Activated T-helper 1 cell treated with anti-CD3 and anti-CD28 coated beads, Interleukin-12 subunit alpha, Interleukin-12 subunit beta, Interleukin-2, Interleukin-4 antibody, amounts not matched to agents 30 ng/mL and 10 ng/mL and 1 ng/mL, durations not matched to agents 14 hours and 24 hours and 36 hours (primary cell): ENCODE measurements at regions not wholly inside any gene's neighbourhood (a gene's known extent, or its start where the extent isn't known, plus 50 kb on each side); places are given as distances from the start of the nearest gene placed in this dataset.
"Not testable (repeated sequence)": the region's sequence is repeated elsewhere in the genome, so short reads cannot be mapped to it uniquely, and the experiment has no call there.

Experiments used
- DNase-seq: peaks from one replicate; pipeline ENCODE4 v3.0.0; 2021; ENCODE audit warnings: low spot score
- H3K27ac Mint-ChIP-seq: one replicate; pipeline ENCODE4 v1.8.0; 2021; ENCODE audit warnings: mild to moderate bottlenecking, mixed read lengths
- H3K27me3 Mint-ChIP-seq: one replicate; pipeline ENCODE4 v1.8.0; 2022; ENCODE audit warnings: mild to moderate bottlenecking, moderate library complexity, mixed read lengths; ENCODE audit not compliant: insufficient read depth
- H3K36me3 Mint-ChIP-seq: one replicate; pipeline ENCODE4 v1.8.0; 2021; ENCODE audit warnings: low read depth, mixed read lengths
- H3K4me1 Mint-ChIP-seq: one replicate; pipeline ENCODE4 v1.8.0; 2021; ENCODE audit warnings: low read depth, mixed read lengths
- H3K4me3 Mint-ChIP-seq: one replicate; pipeline ENCODE4 v1.8.0; 2021; ENCODE audit warnings: mild to moderate bottlenecking, moderate library complexity, mixed read lengths
- H3K9me3 Mint-ChIP-seq: one replicate; pipeline ENCODE4 v1.8.0; 2021; ENCODE audit warnings: mixed read lengths
- intact Hi-C: fragments of 100-400 bp; cut with micrococcal nuclease; formaldehyde crosslinking; loops from one replicate; pipeline ENCODE4 v1.15.1; 2024

DNA sequence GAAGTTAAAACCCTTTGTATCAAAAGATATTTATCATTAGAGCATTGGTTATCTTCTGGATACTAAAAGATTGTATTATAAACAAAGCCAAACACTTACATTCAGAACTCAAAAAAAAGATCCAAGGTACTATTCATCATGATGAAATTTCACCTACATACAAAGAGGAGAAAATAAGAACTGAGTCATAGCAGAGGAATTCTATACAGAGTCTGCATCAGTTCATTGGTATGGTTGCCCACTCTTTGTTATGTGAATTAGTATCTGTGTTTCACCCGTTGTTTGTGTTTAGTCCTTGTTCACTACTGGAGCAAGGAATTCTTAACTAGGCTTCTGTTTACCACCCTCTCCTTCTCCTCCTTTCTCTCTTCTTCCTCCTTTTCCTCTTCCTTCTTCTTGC, 157.9 kb downstream of the LNPK start:
- H3K4me1 Mint-ChIP-seq: no peaks in the 10 kb centered on the region
- H3K9me3 Mint-ChIP-seq: no peaks in the 10 kb centered on the region
- DNase-seq: no peak
- intact Hi-C loops: no loop called here
- H3K36me3 Mint-ChIP-seq: no peaks in the 10 kb centered on the region
- no peak overlapping the region for H3K4me3 Mint-ChIP-seq
- no peaks in the 10 kb centered on the region for H3K27me3 Mint-ChIP-seq
- H3K27ac Mint-ChIP-seq: no peak overlapping the region

GRCh38 chr2:175843625-175844024, 158.4 kb downstream of the LNPK start:
- no peaks in the 10 kb centered on the region for H3K4me1 Mint-ChIP-seq
- intact Hi-C loops: no loop called here
- no peaks in the 10 kb centered on the region for H3K9me3 Mint-ChIP-seq
- H3K27ac Mint-ChIP-seq: no peak overlapping the region
- H3K27me3 Mint-ChIP-seq: no peaks in the 10 kb centered on the region
- H3K4me3 Mint-ChIP-seq: no peak overlapping the region
- H3K36me3 Mint-ChIP-seq: no peaks in the 10 kb centered on the region
- DNase-seq: no peak

DNA sequence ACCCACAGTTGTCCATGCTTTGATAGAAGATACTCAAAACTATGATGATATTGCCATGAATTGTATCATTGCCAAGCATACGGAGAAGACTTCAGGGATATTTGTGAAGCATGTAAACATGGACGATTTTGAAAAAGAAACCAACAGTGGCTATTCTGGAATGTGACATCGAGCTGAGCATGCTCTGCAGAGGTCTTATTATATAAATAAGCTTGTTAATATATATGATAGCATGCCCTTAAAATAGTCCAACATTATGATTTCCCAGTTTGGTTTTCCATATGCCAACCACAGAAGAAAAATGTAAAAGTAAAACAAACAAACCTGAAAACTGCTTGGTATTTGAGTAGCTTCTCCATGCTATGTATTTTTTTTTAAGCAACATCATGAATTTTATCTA, 159.1 kb downstream of the LNPK start:
- Mint-ChIP-seq H3K4me1 (no peaks in the 10 kb centered on the region), H3K4me3 (no peak overlapping the region), H3K27ac (no peak overlapping the region), H3K27me3 (no peaks in the 10 kb centered on the region), H3K36me3 (no peaks in the 10 kb centered on the region), H3K9me3 (no peaks in the 10 kb centered on the region)
- no peak for DNase-seq
- intact Hi-C loops: no loop called here

- not testable (repeated sequence) for DNase-seq
Measured at GRCh38 chr2:175840765-175841164, 161.3 kb downstream of the LNPK start.

DNA sequence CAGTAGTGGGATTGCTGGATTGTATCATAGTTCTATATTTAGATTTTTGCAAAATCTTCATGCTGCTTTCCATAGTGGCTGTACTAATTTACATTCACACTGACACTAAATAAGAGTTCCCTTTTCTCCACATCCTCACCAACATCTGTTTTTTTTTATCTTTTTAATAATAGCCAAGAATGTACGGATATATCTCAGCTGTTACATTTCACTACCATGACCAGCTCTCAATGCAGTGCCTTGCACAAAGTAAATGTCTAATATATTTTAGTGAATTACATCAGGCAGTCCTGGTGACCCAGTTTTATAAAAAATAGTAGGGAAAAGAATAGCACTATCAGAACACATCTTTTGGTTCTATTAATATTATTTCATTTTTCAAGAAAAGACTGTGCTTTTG, 161.8 kb downstream of the LNPK start:
- H3K27ac Mint-ChIP-seq: no peak overlapping the region

More at GRCh38 chr2:175840765-175841164, 161.3 kb downstream of the LNPK start:
- H3K27ac Mint-ChIP-seq, intact Hi-C loops, H3K4me3 Mint-ChIP-seq, H3K4me1 Mint-ChIP-seq, H3K9me3 Mint-ChIP-seq, H3K27me3 Mint-ChIP-seq, H3K36me3 Mint-ChIP-seq: not testable (repeated sequence)

GRCh38 chr2:175838979-175839378, 163.1 kb downstream of the LNPK start:
- H3K27ac Mint-ChIP-seq: no peak overlapping the region
- H3K4me3 Mint-ChIP-seq: no peak overlapping the region
- H3K36me3 Mint-ChIP-seq: no peaks in the 10 kb centered on the region
- H3K27me3 Mint-ChIP-seq: peaks cover 5% of the 10 kb centered on the region
- H3K4me1 Mint-ChIP-seq: no peaks in the 10 kb centered on the region
- no peak for DNase-seq
- no peaks in the 10 kb centered on the region for H3K9me3 Mint-ChIP-seq
- intact Hi-C loops: no loop called here

More for the DNA sequence above, 161.8 kb downstream of the LNPK start:
- intact Hi-C loops: no loop called here
- no peak overlapping the region for H3K4me3 Mint-ChIP-seq
- no peaks in the 10 kb centered on the region for H3K36me3 Mint-ChIP-seq
- H3K4me1 Mint-ChIP-seq: no peaks in the 10 kb centered on the region
- H3K27me3 Mint-ChIP-seq: peaks cover 3% of the 10 kb centered on the region
- no peak for DNase-seq
- H3K9me3 Mint-ChIP-seq: no peaks in the 10 kb centered on the region

- Mint-ChIP-seq H3K4me1 (no peaks in the 10 kb centered on the region), H3K27ac (no peak overlapping the region), H3K4me3 (no peak overlapping the region), H3K9me3 (no peaks in the 10 kb centered on the region), H3K27me3 (peaks cover 5% of the 10 kb centered on the region), H3K36me3 (no peaks in the 10 kb centered on the region)
- intact Hi-C loops: no loop called here
- DNase-seq: no peak
Measured at GRCh38 chr2:175837046-175837445, 165.0 kb downstream of the LNPK start.

- Mint-ChIP-seq H3K27me3 (peaks cover 8% of the 10 kb centered on the region), H3K4me1 (no peaks in the 10 kb centered on the region), H3K36me3 (no peaks in the 10 kb centered on the region), H3K27ac (no peak overlapping the region), H3K9me3 (no peaks in the 10 kb centered on the region), H3K4me3 (no peak overlapping the region)
- DNase-seq: no peak
- intact Hi-C loops: no loop called here
Measured at GRCh38 chr2:175836361-175836760, 165.7 kb downstream of the LNPK start.

GRCh38 chr2:175834477-175834876, 167.6 kb downstream of the LNPK start:
- no peaks in the 10 kb centered on the region for H3K4me1 Mint-ChIP-seq
- no peak for DNase-seq
- no peak overlapping the region for H3K4me3 Mint-ChIP-seq
- no peaks in the 10 kb centered on the region for H3K9me3 Mint-ChIP-seq
- intact Hi-C loops: no loop called here
- peaks cover 13% of the 10 kb centered on the region for H3K27me3 Mint-ChIP-seq
- no peaks in the 10 kb centered on the region for H3K36me3 Mint-ChIP-seq
- no peak overlapping the region for H3K27ac Mint-ChIP-seq

DNA sequence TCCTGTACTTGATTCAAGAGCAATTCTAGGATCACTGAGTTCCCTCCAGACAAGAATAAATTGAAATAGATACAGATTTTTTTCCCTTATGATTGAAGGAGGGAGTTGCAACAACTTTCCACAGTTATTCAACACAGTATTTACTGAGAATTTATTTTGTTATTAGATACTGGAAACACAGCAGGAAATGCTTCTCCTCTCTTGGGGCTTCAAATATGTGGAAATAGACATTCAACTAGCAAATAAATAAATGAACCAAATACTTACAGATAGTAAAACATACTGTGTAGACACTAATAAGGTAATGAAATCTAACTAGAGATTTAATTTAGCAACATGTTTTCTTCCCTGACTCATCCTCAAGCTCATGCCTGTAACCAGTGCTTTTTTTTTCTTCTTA, 169.2 kb downstream of the LNPK start:
- no peak overlapping the region for H3K27ac Mint-ChIP-seq
- H3K9me3 Mint-ChIP-seq: no peaks in the 10 kb centered on the region
- no peak for DNase-seq
- no peak overlapping the region for H3K4me3 Mint-ChIP-seq
- intact Hi-C loops: no loop called here
- no peaks in the 10 kb centered on the region for H3K4me1 Mint-ChIP-seq
- peaks cover 13% of the 10 kb centered on the region for H3K27me3 Mint-ChIP-seq
- no peaks in the 10 kb centered on the region for H3K36me3 Mint-ChIP-seq

DNA sequence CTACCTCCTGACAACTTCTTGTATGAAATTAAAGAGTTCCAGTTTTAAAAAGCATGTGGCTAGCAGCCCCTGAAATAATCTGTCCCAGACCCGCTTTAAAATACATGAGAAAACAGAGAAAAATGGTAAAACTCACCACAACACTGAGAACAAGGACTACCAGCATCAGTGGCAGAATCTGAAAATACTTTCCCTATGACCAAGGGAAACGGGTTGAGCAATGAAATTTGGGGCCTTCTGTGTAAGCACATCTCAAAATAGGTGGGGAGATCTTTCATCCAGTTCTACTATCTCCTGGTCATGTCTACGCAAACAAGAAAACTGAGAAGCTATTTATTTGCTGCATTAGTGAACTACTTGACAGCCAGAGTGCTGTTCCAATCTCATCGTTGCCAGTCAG, 172.3 kb downstream of the LNPK start:
- DNase-seq: no peak
- Mint-ChIP-seq H3K4me1 (no peaks in the 10 kb centered on the region), H3K9me3 (no peaks in the 10 kb centered on the region), H3K27me3 (peaks cover 10% of the 10 kb centered on the region), H3K4me3 (no peak overlapping the region), H3K36me3 (no peaks in the 10 kb centered on the region), H3K27ac (no peak overlapping the region)
- intact Hi-C loops: no loop called here

GRCh38 chr2:175827856-175828255, 174.2 kb downstream of the LNPK start:
- peaks cover 11% of the 10 kb centered on the region for H3K27me3 Mint-ChIP-seq
- no peak overlapping the region for H3K4me3 Mint-ChIP-seq
- H3K36me3 Mint-ChIP-seq: no peaks in the 10 kb centered on the region
- intact Hi-C loops: no loop called here
- H3K27ac Mint-ChIP-seq: no peak overlapping the region
- H3K9me3 Mint-ChIP-seq: no peaks in the 10 kb centered on the region
- DNase-seq: no peak
- no peaks in the 10 kb centered on the region for H3K4me1 Mint-ChIP-seq

DNA sequence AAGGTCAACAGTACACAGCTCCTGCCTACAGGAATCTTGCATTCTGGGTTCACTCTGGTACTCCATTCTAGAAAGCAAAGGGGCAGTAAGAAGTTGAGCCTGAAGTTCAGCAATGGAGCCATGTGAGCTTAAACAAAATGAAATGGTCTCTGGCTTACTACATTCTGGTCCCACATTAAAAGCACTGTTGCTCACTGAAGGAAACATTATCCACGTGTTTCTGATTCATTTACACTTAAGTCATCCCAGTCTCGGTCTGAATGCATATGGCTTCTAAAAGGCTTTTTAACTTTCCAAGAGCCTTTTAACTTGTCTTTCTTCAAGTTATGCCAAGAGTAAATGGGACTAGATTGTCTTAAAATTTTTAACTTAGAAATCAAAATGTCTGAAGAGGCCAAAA, 177.8 kb downstream of the LNPK start:
- no peak overlapping the region for H3K27ac Mint-ChIP-seq

GRCh38 chr2:175823707-175824073, 178.4 kb downstream of the LNPK start:
- Mint-ChIP-seq H3K27ac (no peak overlapping the region), H3K4me1 (no peaks in the 10 kb centered on the region), H3K27me3 (peaks cover 3% of the 10 kb centered on the region), H3K9me3 (no peaks in the 10 kb centered on the region), H3K36me3 (no peaks in the 10 kb centered on the region), H3K4me3 (no peak overlapping the region)
- DNase-seq: no peak
- intact Hi-C loops: no loop called here

More for the DNA sequence above, 177.8 kb downstream of the LNPK start:
- no peak overlapping the region for H3K4me3 Mint-ChIP-seq
- H3K27me3 Mint-ChIP-seq: peaks cover 3% of the 10 kb centered on the region
- intact Hi-C loops: no loop called here
- H3K36me3 Mint-ChIP-seq: no peaks in the 10 kb centered on the region
- DNase-seq: no peak
- H3K9me3 Mint-ChIP-seq: no peaks in the 10 kb centered on the region
- no peaks in the 10 kb centered on the region for H3K4me1 Mint-ChIP-seq
